OCI-LY7 (cell line): ENCODE measurements at regions not wholly inside any gene's neighbourhood (a gene's known extent, or its start where the extent isn't known, plus 50 kb on each side); places are given as distances from the start of the nearest gene placed in this dataset.

ENCODE experiments used
- BruUV-seq: library from RNA; stranded (reverse); fragments of 400-500 nt; replicated peaks from 2 replicates; lab custom pipeline; 2021; lab: Mats Ljungman, UMichigan
- CTCF ChIA-PET: fragments of 300-600 bp; sonication (Branson Sonifier 250); formaldehyde crosslinking; loops from one replicate; lab custom pipeline; 2022; ENCODE audit warnings: antibody characterized with exemption; ENCODE audit not compliant: unreplicated experiment; lab: Charles Lee
- POLR2A ChIA-PET: fragments of 300-600 bp; sonication (Branson Sonifier 250); formaldehyde crosslinking; loops from one replicate; lab custom pipeline; 2022; ENCODE audit warnings: antibody characterized with exemption; lab: Charles Lee
- DNase-seq: peaks from one replicate; pipeline ENCODE4 v3.0.0-alpha.2; 2015; ENCODE audit warnings: low spot score
- H2AFZ ChIP-seq: fragments of 200-600 bp; sonication (generic), shearing (Covaris generic); 2 replicates; pipeline ENCODE4 v1.6.1; 2014; ENCODE audit warnings: mild to moderate bottlenecking, antibody characterized with exemption, low read length, moderate library complexity
- H3K27ac ChIP-seq: fragments of 200-600 bp; sonication (generic); 2 replicates; pipeline ENCODE4 v1.5.1; 2014; ENCODE audit warnings: mixed run types, low read depth, mild to moderate bottlenecking, moderate library complexity, low read length, inconsistent platforms; ENCODE audit not compliant: poor library complexity, severe bottlenecking
- H3K36me3 ChIP-seq: fragments of 200-600 bp; sonication (generic); 2 replicates; pipeline ENCODE4 v1.6.1; 2014; ENCODE audit warnings: mild to moderate bottlenecking, antibody characterized with exemption, low read length, moderate library complexity, mixed read lengths; ENCODE audit not compliant: insufficient read depth
- H3K4me1 ChIP-seq: fragments of 200-600 bp; sonication (generic); 2 replicates; pipeline ENCODE4 v1.5.1; 2014; ENCODE audit warnings: mild to moderate bottlenecking, low read length; ENCODE audit not compliant: insufficient read depth, poor library complexity, severe bottlenecking
- H3K4me2 ChIP-seq: fragments of 200-600 bp; sonication (generic); 2 replicates; pipeline ENCODE4 v1.6.1; 2014; ENCODE audit warnings: mild to moderate bottlenecking, low read length
- H3K4me3 ChIP-seq: fragments of 200-600 bp; sonication (generic); 2 replicates; pipeline ENCODE4 v1.5.1; 2014; ENCODE audit warnings: mild to moderate bottlenecking, low read depth, low read length; ENCODE audit not compliant: poor library complexity, severe bottlenecking
- H3K79me2 ChIP-seq: fragments of 200-600 bp; sonication (generic); 2 replicates; pipeline ENCODE4 v1.6.1; 2016; ENCODE audit warnings: low read depth, mild to moderate bottlenecking, low read length, moderate library complexity, mixed read lengths; ENCODE audit not compliant: insufficient read depth
- H3K9me2 ChIP-seq: fragments of 200-600 bp; sonication (generic); 2 replicates; pipeline ENCODE4 v1.6.1; 2016; ENCODE audit warnings: mild to moderate bottlenecking, low read length, mixed read lengths; ENCODE audit not compliant: insufficient read depth
- H3K9me3 ChIP-seq: fragments of 200-600 bp; sonication (generic); 2 replicates; pipeline ENCODE4 v1.6.1; 2014; ENCODE audit warnings: mild to moderate bottlenecking, mixed run types, low read length, mixed read lengths
- H4K20me1 ChIP-seq: fragments of 200-600 bp; sonication (generic); 2 replicates; pipeline ENCODE4 v1.6.1; 2014; ENCODE audit warnings: mild to moderate bottlenecking, antibody characterized with exemption, low read length, moderate library complexity, mixed read lengths; ENCODE audit not compliant: insufficient read depth
- CTCF ChIP-seq: fragments of 200-600 bp; sonication (generic); conservative IDR thresholded peaks from 2 replicates; pipeline ENCODE4 v1.5.1; 2014; ENCODE audit warnings: mild to moderate bottlenecking, antibody characterized with exemption, low read length, moderate library complexity, mixed read lengths
- EZH2phosphoT487 ChIP-seq: fragments of 200-600 bp; sonication (generic); IDR thresholded peaks from 2 replicates; pipeline ENCODE4 v1.6.1; 2018; ENCODE audit warnings: low read depth, borderline replicate concordance, mild to moderate bottlenecking, mixed run types, antibody characterized with exemption, low read length, moderate library complexity, mixed read lengths
- intact Hi-C: fragments of 100-400 bp; cut with micrococcal nuclease; formaldehyde crosslinking; loops from one replicate; pipeline ENCODE4 v1.10.0; 2022; ENCODE audit not compliant: unreplicated experiment

- POLR2A ChIA-PET: no interaction called here
- DNase-seq: no peak
- Histone ChIP-seq H3K4me3 (no peak overlapping the region), H3K9me3 (no peaks in the 10 kb centered on the region), H2AFZ (no peak overlapping the region), H3K9me2 (no peaks in the 10 kb centered on the region), H4K20me1 (no peaks in the 10 kb centered on the region), H3K4me1 (no peaks in the 10 kb centered on the region), H3K36me3 (no peaks in the 10 kb centered on the region), H3K79me2 (no peaks in the 10 kb centered on the region), H3K4me2 (no peak overlapping the region), H3K27ac (no peak overlapping the region)
- CTCF ChIA-PET: no interaction called here
- no TSS peak for BruUV-seq
- TF ChIP-seq EZH2phosphoT487 (no peak), CTCF (0 out of 2 replicates have a peak, but pooled peaks have one; percentile 29)
- intact Hi-C loops: no loop called here
Measured at GRCh38 chr9:80885894-80886293, 803.5 kb downstream of the TLE1 start.

DNA sequence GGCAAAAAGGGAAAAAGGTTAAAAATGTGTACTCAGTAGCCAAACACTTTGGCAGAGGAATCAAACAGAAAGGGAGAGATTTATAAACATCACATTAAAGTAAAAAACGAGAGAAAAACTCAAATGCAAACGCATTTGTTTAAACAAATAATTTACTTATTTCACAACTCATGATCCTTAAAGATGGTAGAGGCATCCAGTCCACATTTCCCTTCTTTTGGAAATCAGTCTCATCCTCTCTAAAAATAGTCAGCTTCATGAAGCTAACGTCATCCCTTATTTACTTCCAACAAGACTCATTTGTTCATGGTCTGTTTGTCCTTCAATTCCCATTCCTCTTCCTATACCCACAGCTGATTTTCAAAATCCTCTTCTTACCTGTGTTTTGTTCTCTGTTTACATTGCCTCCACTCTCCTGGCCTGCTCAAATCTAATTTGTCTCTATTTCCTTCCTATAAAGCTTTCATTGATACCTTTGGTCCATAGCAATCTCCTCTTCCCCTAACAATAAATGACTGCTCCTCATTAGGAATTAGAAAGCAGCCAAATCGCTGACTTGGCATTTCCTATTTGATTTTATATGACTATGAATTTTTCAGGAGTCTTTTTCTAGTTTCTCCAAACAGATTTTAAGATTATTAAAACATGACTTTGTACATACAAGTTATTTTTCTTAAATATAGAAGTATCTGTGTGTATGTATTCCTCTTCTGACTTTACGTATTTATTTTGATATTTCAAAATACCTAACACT, 805.3 kb downstream of the TLE1 start:
- intact Hi-C loops: no loop called here
- Histone ChIP-seq H3K4me1 (no peaks in the 10 kb centered on the region), H4K20me1 (no peaks in the 10 kb centered on the region), H3K4me2 (no peak overlapping the region), H3K4me3 (no peak overlapping the region), H3K27ac (no peak overlapping the region), H3K9me3 (no peaks in the 10 kb centered on the region), H2AFZ (no peak overlapping the region), H3K9me2 (no peaks in the 10 kb centered on the region), H3K79me2 (no peaks in the 10 kb centered on the region), H3K36me3 (no peaks in the 10 kb centered on the region)
- no TSS peak for BruUV-seq
- ChIA-PET POLR2A (interaction anchor here (0.9 to 1.2 kb wide), 2 partner anchors 11 to 14 kb away, joined by 3 read pairs; no protein-coding TSS in a partner anchor), CTCF (no interaction called here)
- DNase-seq: no peak
- no peak for TF ChIP-seq EZH2phosphoT487
- no peak for TF ChIP-seq CTCF

GRCh38 chr9:80883426-80883825, 805.9 kb downstream of the TLE1 start:
- Histone ChIP-seq H3K4me3 (no peak overlapping the region), H3K27ac (no peak overlapping the region), H3K9me2 (no peaks in the 10 kb centered on the region), H4K20me1 (no peaks in the 10 kb centered on the region), H3K4me1 (no peaks in the 10 kb centered on the region), H3K9me3 (no peaks in the 10 kb centered on the region), H3K79me2 (no peaks in the 10 kb centered on the region), H3K4me2 (no peak overlapping the region), H3K36me3 (no peaks in the 10 kb centered on the region), H2AFZ (no peak overlapping the region)
- intact Hi-C loops: no loop called here
- ChIA-PET POLR2A (no interaction called here), CTCF (no interaction called here)
- TF ChIP-seq EZH2phosphoT487 (no peak), CTCF (no peak)
- DNase-seq: no peak
- no TSS peak for BruUV-seq
